Breast epithelium (tissue), 4 donors: ENCODE measurements at regions not wholly inside any gene's neighbourhood (a gene's known extent, or its start where the extent isn't known, plus 50 kb on each side); places are given as distances from the start of the nearest gene placed in this dataset.

Experiments used
- DNase-seq, 2 donors: peaks; one replicate each; pipeline ENCODE4 v3.0.0-alpha.2; 2019; ENCODE audit warnings: low spot score in 2 of 2
- H3K27ac ChIP-seq, 2 donors: fragments of 200-600 bp; sonication (generic) in 1 of 2; one replicate each; pipeline ENCODE4 v1.5.1; 2016 to 2019; ENCODE audit warnings: mild to moderate bottlenecking in 1 of 2
- H3K27me3 ChIP-seq, 2 donors: fragments of 200-600 bp; sonication (generic) in 1 of 2; one replicate each; pipeline versions ENCODE4 v1.5.1 to v1.6.0; 2017 to 2019; ENCODE audit warnings: control low read depth in 1 of 2, mild to moderate bottlenecking in 1 of 2
- H3K36me3 ChIP-seq: fragments of 200-600 bp; one replicate; pipeline ENCODE4 v1.5.1; 2019
- H3K4me1 ChIP-seq, 2 donors: fragments of 200-600 bp; sonication (generic); one replicate each; pipeline ENCODE4 v1.5.1; 2016 to 2019; ENCODE audit warnings: control low read depth in 1 of 2
- H3K4me3 ChIP-seq, 3 donors: fragments of 200-600 bp; sonication (generic); 1 replicate in 2 of 3; 2 replicates in 1 of 3; pipeline ENCODE4 v1.5.1; 2016 to 2019; ENCODE audit warnings: mild to moderate bottlenecking in 3 of 3, moderate library complexity in 2 of 3
- H3K9me3 ChIP-seq, 2 donors: fragments of 200-600 bp; sonication (generic) in 1 of 2; one replicate each; pipeline ENCODE4 v1.5.1; 2016 to 2019; ENCODE audit warnings: control low read depth in 1 of 2
- POLR2A ChIP-seq: fragments of 450-650 bp; IDR thresholded peaks from one replicate; pipeline ENCODE4 v1.6.1; 2016; ENCODE audit warnings: antibody characterized with exemption, mild to moderate bottlenecking, moderate library complexity
- POLR2AphosphoS5 ChIP-seq, 3 donors: sonication (generic); formaldehyde crosslinking; IDR thresholded peaks; one replicate each; pipeline ENCODE4 v1.6.1; 2017; ENCODE audit warnings: antibody characterized with exemption in 3 of 3
- intact Hi-C: fragments of 100-400 bp; cut with DNase I; formaldehyde crosslinking; loops from one replicate; pipeline ENCODE4 v1.15.1; 2023; ENCODE audit warnings: low total_unique reads
- TF ChIP-seq, protein P1 (sequence below), 3 donors: fragments of 450-650 bp; IDR thresholded peaks; one replicate each; pipeline ENCODE4 v1.5.1; 2016 to 2017; ENCODE audit warnings: antibody characterized with exemption in 3 of 3, mild to moderate bottlenecking in 3 of 3, moderate library complexity in 3 of 3

DNA sequence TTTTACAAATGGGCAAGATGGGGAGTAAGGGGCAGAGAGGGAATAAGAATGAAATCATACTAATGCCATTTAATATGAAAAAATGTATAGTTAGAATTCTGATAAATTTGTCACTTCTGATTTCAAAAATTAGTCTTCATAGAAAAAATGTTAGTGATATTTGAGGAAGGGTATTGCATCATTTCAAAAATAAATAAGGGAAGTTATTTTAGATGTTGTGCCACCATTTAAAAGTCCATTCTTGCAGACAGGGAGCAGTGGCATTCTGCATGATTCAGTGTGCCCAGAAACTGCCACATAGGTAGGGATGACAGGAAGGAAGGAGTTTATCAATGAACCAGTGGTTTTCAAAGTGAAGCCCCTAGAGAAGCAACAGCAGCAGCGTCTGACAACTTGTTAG is 674.6 kb downstream of the EPM2A start:
- DNase-seq: no peak
- H3K4me1 ChIP-seq: no peaks in the 10 kb centered on the region
- H3K4me3 ChIP-seq: no peak overlapping the region
- TF ChIP-seq, protein P1, sequence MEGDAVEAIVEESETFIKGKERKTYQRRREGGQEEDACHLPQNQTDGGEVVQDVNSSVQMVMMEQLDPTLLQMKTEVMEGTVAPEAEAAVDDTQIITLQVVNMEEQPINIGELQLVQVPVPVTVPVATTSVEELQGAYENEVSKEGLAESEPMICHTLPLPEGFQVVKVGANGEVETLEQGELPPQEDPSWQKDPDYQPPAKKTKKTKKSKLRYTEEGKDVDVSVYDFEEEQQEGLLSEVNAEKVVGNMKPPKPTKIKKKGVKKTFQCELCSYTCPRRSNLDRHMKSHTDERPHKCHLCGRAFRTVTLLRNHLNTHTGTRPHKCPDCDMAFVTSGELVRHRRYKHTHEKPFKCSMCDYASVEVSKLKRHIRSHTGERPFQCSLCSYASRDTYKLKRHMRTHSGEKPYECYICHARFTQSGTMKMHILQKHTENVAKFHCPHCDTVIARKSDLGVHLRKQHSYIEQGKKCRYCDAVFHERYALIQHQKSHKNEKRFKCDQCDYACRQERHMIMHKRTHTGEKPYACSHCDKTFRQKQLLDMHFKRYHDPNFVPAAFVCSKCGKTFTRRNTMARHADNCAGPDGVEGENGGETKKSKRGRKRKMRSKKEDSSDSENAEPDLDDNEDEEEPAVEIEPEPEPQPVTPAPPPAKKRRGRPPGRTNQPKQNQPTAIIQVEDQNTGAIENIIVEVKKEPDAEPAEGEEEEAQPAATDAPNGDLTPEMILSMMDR (IDR thresholded peaks at IDR 0.05): no peak
- no peak for TF ChIP-seq POLR2AphosphoS5 (IDR thresholded peaks at IDR 0.05)
- no peaks in the 10 kb centered on the region for H3K36me3 ChIP-seq
- H3K9me3 ChIP-seq: no peaks in the 10 kb centered on the region
- H3K27ac ChIP-seq: no peak overlapping the region
- intact Hi-C loops: no loop called here
- no peaks in the 10 kb centered on the region for H3K27me3 ChIP-seq

DNA sequence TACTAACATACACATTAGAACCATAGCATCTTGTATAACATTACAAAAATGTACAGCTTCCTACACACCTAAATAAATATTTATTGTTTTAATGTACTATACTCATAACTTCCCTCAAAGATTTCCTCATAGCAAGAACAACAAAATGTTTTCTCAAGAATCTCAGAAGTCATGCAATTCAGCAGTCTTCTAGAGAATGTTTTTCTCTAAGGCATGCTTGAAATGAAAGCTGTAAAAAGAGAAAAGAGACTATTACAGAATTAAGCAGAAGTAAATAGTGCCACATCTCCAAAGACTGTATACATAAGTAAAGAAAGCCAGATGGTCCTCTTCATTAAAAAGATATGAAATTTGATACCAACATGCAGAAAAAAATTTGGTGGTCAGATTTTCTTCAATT is 672.2 kb downstream of the EPM2A start:
- no peaks in the 10 kb centered on the region for H3K36me3 ChIP-seq
- no peak for DNase-seq
- H3K4me1 ChIP-seq: no peaks in the 10 kb centered on the region

DNA sequence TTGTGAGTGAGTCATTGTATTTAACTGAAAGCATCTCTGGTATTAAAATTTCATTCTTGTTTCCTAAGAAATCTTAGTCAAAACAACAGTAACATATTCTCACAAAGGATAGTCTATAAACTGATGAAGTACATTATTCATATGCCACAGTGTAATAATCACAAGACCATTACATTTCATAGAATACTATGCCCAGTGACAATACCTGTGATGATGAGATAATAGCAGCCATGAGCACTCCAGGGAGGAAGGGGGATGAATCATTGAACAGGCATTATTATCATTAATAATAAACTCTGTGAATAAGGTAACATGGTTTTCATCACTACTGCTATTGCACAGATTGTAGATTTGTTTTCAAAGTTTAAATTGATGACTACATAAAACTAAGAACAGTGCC is 667.9 kb downstream of the EPM2A start:
- Histone ChIP-seq H3K4me3 (no peak overlapping the region), H3K27me3 (no peaks in the 10 kb centered on the region), H3K9me3 (peaks cover 0 to 3% of the 10 kb centered on the region in 2 donors), H3K36me3 (no peaks in the 10 kb centered on the region), H3K27ac (no peak overlapping the region), H3K4me1 (no peaks in the 10 kb centered on the region)
- TF ChIP-seq POLR2A (no peak), POLR2AphosphoS5 (IDR thresholded peaks at IDR 0.05) (no peak)
- TF ChIP-seq, protein P1 (IDR thresholded peaks at IDR 0.05): no peak
- intact Hi-C loops: no loop called here
- no peak for DNase-seq

More for the DNA sequence above, 672.2 kb downstream of the EPM2A start:
- TF ChIP-seq POLR2A (no peak), POLR2AphosphoS5 (IDR thresholded peaks at IDR 0.05) (no peak)
- TF ChIP-seq, protein P1 (IDR thresholded peaks at IDR 0.05): no peak
- Histone ChIP-seq H3K27ac (no peak overlapping the region), H3K4me3 (no peak overlapping the region), H3K27me3 (no peaks in the 10 kb centered on the region), H3K9me3 (no peaks in the 10 kb centered on the region)
- intact Hi-C loops: no loop called here

DNA sequence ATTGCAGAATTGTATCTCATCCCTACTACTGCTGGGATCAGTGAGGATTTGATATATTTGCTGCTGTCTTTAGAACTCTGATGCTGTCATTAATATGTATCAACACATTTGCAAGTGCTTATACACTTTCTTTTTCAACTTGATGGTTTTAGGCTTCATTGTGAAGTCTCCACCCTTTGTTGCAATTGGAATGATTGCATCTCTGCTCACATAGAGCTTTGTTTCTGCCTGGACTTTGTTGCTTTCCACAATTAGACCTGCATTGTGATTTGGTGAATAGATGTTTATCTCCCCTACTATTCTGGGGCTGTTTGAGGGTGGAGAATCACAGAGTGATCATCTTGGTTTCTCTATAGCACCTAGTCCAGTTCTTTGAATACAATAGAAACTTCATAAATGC is 666.7 kb downstream of the EPM2A start:
- TF ChIP-seq POLR2AphosphoS5 (IDR thresholded peaks at IDR 0.05) (no peak), POLR2A (no peak)
- TF ChIP-seq, protein P1 (IDR thresholded peaks at IDR 0.05): no peak
- Histone ChIP-seq H3K4me1 (no peaks in the 10 kb centered on the region), H3K27me3 (no peaks in the 10 kb centered on the region), H3K4me3 (no peak overlapping the region), H3K36me3 (no peaks in the 10 kb centered on the region), H3K9me3 (peaks cover 0 to 3% of the 10 kb centered on the region in 2 donors), H3K27ac (no peak overlapping the region)
- no peak for DNase-seq
- intact Hi-C loops: no loop called here

DNA sequence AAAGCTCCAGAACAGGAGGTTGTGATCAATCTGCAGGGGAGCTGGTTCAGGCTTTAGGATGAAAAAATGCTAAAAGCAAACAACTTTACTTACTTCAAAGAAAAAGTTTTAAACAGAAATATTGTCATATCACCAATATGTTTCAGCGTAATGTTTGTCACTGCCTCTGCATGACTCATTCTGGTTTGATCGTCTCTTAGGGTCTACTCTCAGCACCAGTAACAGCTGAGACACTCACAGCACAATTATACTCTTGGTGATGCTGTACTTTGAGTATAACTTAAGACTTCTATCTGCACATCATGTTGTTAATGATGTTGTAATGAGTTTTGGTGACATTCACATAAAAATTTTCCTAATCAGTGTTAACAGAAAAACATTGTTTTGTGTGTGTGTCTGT is 665.4 kb downstream of the EPM2A start:
- Histone ChIP-seq H3K27ac (no peak overlapping the region), H3K27me3 (no peaks in the 10 kb centered on the region), H3K36me3 (no peaks in the 10 kb centered on the region), H3K4me1 (no peaks in the 10 kb centered on the region), H3K9me3 (peaks cover 0 to 3% of the 10 kb centered on the region in 2 donors), H3K4me3 (no peak overlapping the region)
- TF ChIP-seq, protein P1 (IDR thresholded peaks at IDR 0.05): no peak
- TF ChIP-seq POLR2AphosphoS5 (IDR thresholded peaks at IDR 0.05) (no peak), POLR2A (no peak)
- intact Hi-C loops: no loop called here
- DNase-seq: no peak
